ENCODE measurements at regions not wholly inside any gene's neighbourhood (a gene's known extent, or its start where the extent isn't known, plus 50 kb on each side); places are given as distances from the start of the nearest gene placed in this dataset.
"Not testable (repeated sequence)": the region's sequence is repeated elsewhere in the genome, so short reads cannot be mapped to it uniquely, and the experiment has no call there.

GRCh38 chr4:130767384-130767783 is 1671.4 kb downstream of the C4orf33 start:
- TF ChIP-seq, protein P1, sequence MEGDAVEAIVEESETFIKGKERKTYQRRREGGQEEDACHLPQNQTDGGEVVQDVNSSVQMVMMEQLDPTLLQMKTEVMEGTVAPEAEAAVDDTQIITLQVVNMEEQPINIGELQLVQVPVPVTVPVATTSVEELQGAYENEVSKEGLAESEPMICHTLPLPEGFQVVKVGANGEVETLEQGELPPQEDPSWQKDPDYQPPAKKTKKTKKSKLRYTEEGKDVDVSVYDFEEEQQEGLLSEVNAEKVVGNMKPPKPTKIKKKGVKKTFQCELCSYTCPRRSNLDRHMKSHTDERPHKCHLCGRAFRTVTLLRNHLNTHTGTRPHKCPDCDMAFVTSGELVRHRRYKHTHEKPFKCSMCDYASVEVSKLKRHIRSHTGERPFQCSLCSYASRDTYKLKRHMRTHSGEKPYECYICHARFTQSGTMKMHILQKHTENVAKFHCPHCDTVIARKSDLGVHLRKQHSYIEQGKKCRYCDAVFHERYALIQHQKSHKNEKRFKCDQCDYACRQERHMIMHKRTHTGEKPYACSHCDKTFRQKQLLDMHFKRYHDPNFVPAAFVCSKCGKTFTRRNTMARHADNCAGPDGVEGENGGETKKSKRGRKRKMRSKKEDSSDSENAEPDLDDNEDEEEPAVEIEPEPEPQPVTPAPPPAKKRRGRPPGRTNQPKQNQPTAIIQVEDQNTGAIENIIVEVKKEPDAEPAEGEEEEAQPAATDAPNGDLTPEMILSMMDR (IDR thresholded peaks at IDR 0.05): not testable (repeated sequence)
- TF ChIP-seq POLR2A (IDR thresholded peaks at IDR 0.05); POLR2AphosphoS5 (IDR thresholded peaks at IDR 0.05; ENCODE audit: insufficient read depth in 1 of 2, low read depth in 1 of 2): not testable (repeated sequence)

Measured in vagina (tissue), 2 donors.